H1 (cell line): ENCODE measurements at regions not wholly inside any gene's neighbourhood (a gene's known extent, or its start where the extent isn't known, plus 50 kb on each side); places are given as distances from the start of the nearest gene placed in this dataset.

Source experiments
- CTCF ChIA-PET: fragments of 300-600 bp; sonication (Branson Sonifier 250); formaldehyde crosslinking; loops from one replicate; lab custom pipeline; 2021; ENCODE audit not compliant: partially characterized antibody; lab: Charles Lee
- POLR2A ChIA-PET: fragments of 300-600 bp; sonication (Branson Sonifier 250); formaldehyde crosslinking; loops from one replicate; lab custom pipeline; 2021; ENCODE audit warnings: inconsistent platforms; ENCODE audit not compliant: partially characterized antibody; lab: Charles Lee
- DNase-seq, 2 experiments: peaks; one replicate each; pipeline versions ENCODE4 v3.0.0 to v3.0.0-alpha.2; 2010 to 2022; ENCODE audit warnings: low spot score in 2 of 2, low read depth in 1 of 2, mixed read lengths in 1 of 2
- FAIRE-seq: peaks from 2 replicates; lab custom pipeline; 2011; peaks lifted over from hg19 to GRCh38; lab: Jason Lieb, UNC
- H2AFZ ChIP-seq: 2 replicates; pipeline ENCODE4 v1.8.1; 2012; ENCODE audit warnings: low read length, inconsistent platforms
- H2AK5ac ChIP-seq: 2 replicates; pipeline ENCODE4 v1.6.1; 2013; ENCODE audit warnings: low read depth, low read length
- H2BK120ac ChIP-seq: replicated peaks from 2 replicates; pipeline ENCODE3; 2013; ENCODE audit warnings: low read depth, low read length, inconsistent platforms
- H2BK12ac ChIP-seq: 2 replicates; pipeline ENCODE4 v1.6.1; 2013; ENCODE audit warnings: low read depth, low read length
- H2BK15ac ChIP-seq: 2 replicates; pipeline ENCODE4 v1.6.1; 2013; ENCODE audit warnings: low read length
- H2BK20ac ChIP-seq: 2 replicates; pipeline ENCODE4 v1.6.1; 2013; ENCODE audit warnings: low read length
- H2BK5ac ChIP-seq: 2 replicates; pipeline ENCODE4 v1.6.1; 2013; ENCODE audit warnings: low read depth, low read length
- H3K14ac ChIP-seq: 2 replicates; pipeline ENCODE4 v1.6.1; 2013; ENCODE audit warnings: inconsistent platforms; ENCODE audit not compliant: insufficient read length
- H3K18ac ChIP-seq: 2 replicates; pipeline ENCODE4 v1.6.1; 2013; ENCODE audit warnings: low read length; ENCODE audit errors: extremely low read depth
- H3K23ac ChIP-seq: 2 replicates; pipeline ENCODE4 v1.6.1; 2013; ENCODE audit warnings: inconsistent platforms; ENCODE audit not compliant: insufficient read length
- H3K23me2 ChIP-seq: 2 replicates; pipeline ENCODE4 v1.6.1; 2013; ENCODE audit warnings: low read depth, low read length
- H3K27ac ChIP-seq: 2 replicates; pipeline ENCODE4 v1.6.1; 2011; ENCODE audit warnings: low read depth, low read length, inconsistent platforms
- H3K27me3 ChIP-seq, 4 experiments: replicated peaks in 1 of 4; 1 replicate in 1 of 4; 2 replicates in 3 of 4; pipeline versions ENCODE4 v1.6.1 to v1.8.1; 2011 to 2013; ENCODE audit warnings: low read length in 3 of 4, mild to moderate bottlenecking in 3 of 4, inconsistent platforms in 2 of 4, mixed read lengths in 2 of 4, moderate library complexity in 1 of 4; ENCODE audit not compliant: control insufficient read depth in 3 of 4, insufficient read depth in 3 of 4; ENCODE audit errors: extremely low read depth in 1 of 4
- H3K36me3 ChIP-seq, 4 experiments: 2 replicates each; pipeline versions ENCODE4 v1.6.1 to v1.8.1; 2011 to 2013; ENCODE audit warnings: mild to moderate bottlenecking in 4 of 4, low read length in 3 of 4, moderate library complexity in 2 of 4, control low read depth in 1 of 4, inconsistent platforms in 1 of 4; ENCODE audit not compliant: insufficient read depth in 4 of 4, control insufficient read depth in 2 of 4
- H3K4ac ChIP-seq: replicated peaks from 2 replicates; pipeline ENCODE3; 2013; ENCODE audit warnings: low read length, low read depth, mixed read lengths, inconsistent platforms; ENCODE audit not compliant: insufficient read length
- H3K4me1 ChIP-seq, 4 experiments: replicated peaks in 1 of 4; 1 replicate in 1 of 4; 2 replicates in 3 of 4; pipeline versions ENCODE4 v1.6.1 to v1.8.1; 2011 to 2013; ENCODE audit warnings: low read length in 3 of 4, inconsistent platforms in 2 of 4, mixed read lengths in 1 of 4; ENCODE audit not compliant: insufficient read depth in 4 of 4, control insufficient read depth in 3 of 4
- H3K4me2 ChIP-seq, 2 experiments: 2 replicates each; pipeline versions ENCODE4 v1.6.1 to v1.8.1; 2011 to 2013; ENCODE audit warnings: low read depth in 2 of 2, low read length in 2 of 2, control low read depth in 1 of 2, inconsistent platforms in 1 of 2, mild to moderate bottlenecking in 1 of 2; ENCODE audit not compliant: insufficient read depth in 1 of 2
- H3K4me3 ChIP-seq, 4 experiments: fragments of 200-600, 300-600 bp in 1 of 4; sonication (generic), shearing (Covaris generic), sonication (Bioruptor Twin) in 1 of 4; 2 replicates each; pipeline versions ENCODE4 v1.5.1 to v1.8.1; 2011 to 2016; ENCODE audit warnings: low read length in 4 of 4, low read depth in 3 of 4, control low read depth in 2 of 4, inconsistent platforms in 2 of 4, mild to moderate bottlenecking in 2 of 4, mixed read lengths in 1 of 4, moderate library complexity in 1 of 4; ENCODE audit not compliant: insufficient read depth in 2 of 4; ENCODE audit errors: extremely low read depth in 1 of 4
- H3K56ac ChIP-seq: replicated peaks from 2 replicates; pipeline ENCODE3; 2013; ENCODE audit warnings: low read depth, mild to moderate bottlenecking, mixed read lengths, low read length, inconsistent platforms; ENCODE audit not compliant: insufficient read length
- H3K79me1 ChIP-seq: 2 replicates; pipeline ENCODE4 v1.6.1; 2013; ENCODE audit warnings: low read depth, low read length, control low read depth
- H3K79me2 ChIP-seq, 2 experiments: 2 replicates each; pipeline versions ENCODE4 v1.6.1 to v1.8.1; 2012 to 2013; ENCODE audit warnings: low read length in 2 of 2, mild to moderate bottlenecking in 2 of 2, inconsistent platforms in 1 of 2; ENCODE audit not compliant: insufficient read depth in 2 of 2, control insufficient read depth in 1 of 2
- H3K9ac ChIP-seq, 4 experiments: replicated peaks in 1 of 4; 1 replicate in 1 of 4; 2 replicates in 3 of 4; pipeline versions ENCODE4 v1.6.1 to v1.8.1; 2011 to 2013; ENCODE audit warnings: low read depth in 3 of 4, low read length in 3 of 4, control low read depth in 2 of 4, mild to moderate bottlenecking in 2 of 4, moderate library complexity in 2 of 4, inconsistent platforms in 1 of 4; ENCODE audit errors: extremely low read depth in 1 of 4
- H3K9me3 ChIP-seq, 2 experiments: 2 replicates each; pipeline versions ENCODE4 v1.6.1 to v1.8.1; 2012 to 2013; ENCODE audit warnings: mild to moderate bottlenecking in 2 of 2, moderate library complexity in 2 of 2, control low read depth in 1 of 2, inconsistent platforms in 1 of 2, low read depth in 1 of 2, low read length in 1 of 2, mixed read lengths in 1 of 2; ENCODE audit not compliant: insufficient read depth in 2 of 2
- H4K20me1 ChIP-seq, 2 experiments: replicated peaks in 1 of 2; 2 replicates each; pipeline versions ENCODE3 to v1.8.1; 2011 to 2013; ENCODE audit warnings: inconsistent platforms in 2 of 2, low read length in 2 of 2, mild to moderate bottlenecking in 1 of 2; ENCODE audit not compliant: insufficient read depth in 2 of 2, control insufficient read depth in 1 of 2
- H4K5ac ChIP-seq: 2 replicates; pipeline ENCODE4 v1.6.1; 2013; ENCODE audit warnings: low read length, low read depth, mixed read lengths, inconsistent platforms; ENCODE audit not compliant: insufficient read length
- H4K8ac ChIP-seq: 2 replicates; pipeline ENCODE4 v1.8.0; 2013; ENCODE audit warnings: mild to moderate bottlenecking, moderate library complexity, low read length, inconsistent platforms; ENCODE audit not compliant: insufficient read depth; ENCODE audit errors: extremely low read depth
- H4K91ac ChIP-seq: replicated peaks from 2 replicates; pipeline ENCODE3; 2013; ENCODE audit warnings: low read length, mixed read lengths, inconsistent platforms; ENCODE audit not compliant: insufficient read length
- ASH2L ChIP-seq: fragments of 200-600, 300-600 bp; sonication (generic); IDR thresholded peaks from one replicate; pipeline ENCODE4 v1.7.1; 2017; ENCODE audit warnings: low read length
- ATF3 ChIP-seq: IDR thresholded peaks from 2 replicates; pipeline ENCODE4 v1.6.1; 2011; ENCODE audit warnings: low read depth, mild to moderate bottlenecking, low read length; ENCODE audit not compliant: insufficient read depth
- BRCA1 ChIP-seq: IDR thresholded peaks from 2 replicates; pipeline ENCODE4 v1.6.1; 2012; ENCODE audit warnings: low read depth, low read length, improper control_type of control experiment
- CHD1 ChIP-seq: IDR thresholded peaks from 2 replicates; pipeline ENCODE4 v1.6.1; 2012; ENCODE audit warnings: low read depth, low read length, improper control_type of control experiment
- CTCF ChIP-seq, 3 experiments: IDR thresholded peaks; 1 replicate in 2 of 3; 2 replicates in 1 of 3; pipeline versions ENCODE4 v1.5.1 to v1.6.1; 2011; ENCODE audit warnings: low read length in 3 of 3, mild to moderate bottlenecking in 3 of 3, inconsistent platforms in 2 of 3, low read depth in 1 of 3, moderate library complexity in 1 of 3; ENCODE audit not compliant: insufficient read depth in 1 of 3; ENCODE audit errors: control extremely low read depth in 1 of 3
- MAFK ChIP-seq: IDR thresholded peaks from 2 replicates; pipeline ENCODE4 v1.6.1; 2012; ENCODE audit warnings: low read depth, mild to moderate bottlenecking, improper control_type of control experiment, low read length
- PHF8 ChIP-seq: fragments of 200-600 bp; sonication (generic); conservative IDR thresholded peaks from 2 replicates; pipeline ENCODE4 v1.7.1; 2012; ENCODE audit warnings: low read depth, mild to moderate bottlenecking, inconsistent platforms, low read length, moderate library complexity
- SAP30 ChIP-seq: fragments of 300-600 bp; sonication (generic); IDR thresholded peaks from 2 replicates; pipeline ENCODE4 v1.7.1; 2012; ENCODE audit warnings: low read length, moderate library complexity, mild to moderate bottlenecking, inconsistent platforms; ENCODE audit not compliant: insufficient read depth, insufficient replicate concordance
- SIN3A ChIP-seq, 2 experiments: IDR thresholded peaks in 1 of 2; conservative IDR thresholded peaks in 1 of 2; 2 replicates each; pipeline ENCODE4 v1.6.1; 2011 to 2012; ENCODE audit warnings: low read length in 2 of 2, improper control_type of control experiment in 1 of 2, low read depth in 1 of 2, mild to moderate bottlenecking in 1 of 2
- TEAD4 ChIP-seq: IDR thresholded peaks from 2 replicates; pipeline ENCODE4 v1.6.1; 2012; ENCODE audit warnings: low read depth, low read length, inconsistent platforms, mixed read lengths
- YY1 ChIP-seq: IDR thresholded peaks from 2 replicates; pipeline ENCODE4 v1.6.1; 2011; ENCODE audit warnings: low read depth, mild to moderate bottlenecking, low read length
- WGBS, 2 experiments: shearing (Covaris generic) in 1 of 2; methylation state at CpG; one replicate each; pipeline versions ENCODE4 v1.1.6 to v1.1.7; 2013 to 2015; ENCODE audit warnings: low lambda C conversion rate in 2 of 2, mixed read lengths in 2 of 2, inconsistent platforms in 1 of 2, low coverage in 1 of 2, missing lambda C conversion rate in 1 of 2; ENCODE audit not compliant: insufficient replicate concordance in 2 of 2, insufficient coverage in 1 of 2, insufficient read length in 1 of 2; ENCODE audit errors: extremely low coverage in 1 of 2, missing lambda C conversion rate in 1 of 2; 5-methylcytosine and 5-hydroxymethylcytosine counted together

- Histone ChIP-seq H4K20me1 (no peaks in the 10 kb centered on the region), H3K27ac (no peak overlapping the region), H3K4me1 (peaks cover 4 to 10% (median 7%) of the 10 kb centered on the region in 4 experiments; a peak in 4 of 7 replicates), H4K8ac (no peak overlapping the region), H3K79me2 (no peaks in the 10 kb centered on the region), H3K79me1 (no peaks in the 10 kb centered on the region), H3K9ac (no peak overlapping the region), H3K18ac (no peak overlapping the region), H3K4me2 (peak overlapping the region in 1 of 2 experiments; percentile 37; a peak in 1 of 4 replicates), H2BK15ac (no peak overlapping the region), H3K23ac (no peak overlapping the region), H3K14ac (no peak overlapping the region), H2BK5ac (no peak overlapping the region), H3K56ac (no peak overlapping the region), H2BK120ac (no peak overlapping the region), H2BK20ac (no peak overlapping the region), H3K9me3 (peaks cover 0 to 7% of the 10 kb centered on the region in 2 experiments; a peak in 2 of 4 replicates), H3K23me2 (no peaks in the 10 kb centered on the region), H2BK12ac (no peak overlapping the region), H4K91ac (no peak overlapping the region), H3K4me3 (no peak overlapping the region), H4K5ac (no peak overlapping the region), H3K36me3 (no peaks in the 10 kb centered on the region; a peak in 1 of 8 replicates), H3K4ac (no peak overlapping the region), H3K27me3 (no peaks in the 10 kb centered on the region), H2AK5ac (no peak overlapping the region), H2AFZ (no peak overlapping the region)
- DNase-seq, result peak in 1 of 2 experiments; percentile 47
- WGBS, 2 experiments, result 92% methylated on average over 1 of the region's 1 CpG; no CpG with 5 or more reads in 1 of the 2 experiments
- POLR2A ChIA-PET, result no interaction called here
- CTCF ChIA-PET, result interaction anchor here (1.6 kb wide), 1 partner anchor 13 kb away, joined by 3 read pairs; no protein-coding TSS in a partner anchor
- peak; percentile 42 for FAIRE-seq
- TF ChIP-seq ATF3 (no peak), SIN3A (conservative IDR thresholded peaks at IDR 0.05 in 1 of 2, IDR thresholded peaks at IDR 0.05 in 1 of 2; ENCODE audit: low read depth in 1 of 2, low read length in 2 of 2) (no peak), YY1 (no peak), SAP30 (no peak), PHF8 (no peak), BRCA1 (no peak), ASH2L (no peak), MAFK (no peak), CHD1 (no peak), CTCF (IDR thresholded peaks at IDR 0.05; ENCODE audit: control extremely low read depth in 1 of 3, insufficient read depth in 1 of 3, low read depth in 1 of 3, low read length in 3 of 3) (no peak), TEAD4 (no peak)
These were observed 467.3 kb upstream of the CLINT1 start for GRCh38 chr5:158326256-158326655.
